Stomach (tissue), 4 donors: ENCODE measurements at regions not wholly inside any gene's neighbourhood (a gene's known extent, or its start where the extent isn't known, plus 50 kb on each side); places are given as distances from the start of the nearest gene placed in this dataset.

Experiments used
- POLR2A ChIP-seq, 4 donors: fragments of 450-650 bp; IDR thresholded peaks; one replicate each; pipeline ENCODE4 v1.6.1; 2016; ENCODE audit warnings: antibody characterized with exemption in 4 of 4, control low read depth in 2 of 4, mild to moderate bottlenecking in 1 of 4, moderate library complexity in 1 of 4
- TF ChIP-seq, protein P1 (sequence below), 7 experiments: fragments of 450-650 bp in 4 of 7; fragments of 200-600 bp in 3 of 7; sonication (generic) in 3 of 7; IDR thresholded peaks; one replicate each; pipeline ENCODE4 v1.5.1; 2016 to 2019; ENCODE audit warnings: antibody characterized with exemption in 7 of 7, control low read depth in 2 of 7, mild to moderate bottlenecking in 1 of 7

DNA sequence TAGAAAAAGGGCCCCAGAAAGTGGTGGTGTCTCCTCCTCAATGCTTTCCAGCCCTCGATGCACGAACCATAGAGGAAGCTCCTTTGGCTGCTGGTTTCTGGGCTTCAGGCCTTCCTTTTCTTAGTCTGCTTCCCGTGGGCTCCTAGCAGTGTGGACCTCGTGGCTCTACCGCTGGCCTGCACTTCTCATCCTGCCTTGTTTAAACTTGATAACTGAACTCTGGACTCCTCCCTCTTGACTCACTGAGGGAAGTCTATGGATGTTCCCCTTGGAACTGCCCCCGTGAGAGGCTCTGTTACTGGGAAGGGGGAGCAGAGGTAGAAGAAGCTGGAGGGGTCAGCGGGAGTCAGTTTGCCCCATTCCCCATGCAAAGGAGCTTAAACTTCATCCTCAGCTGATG is 75.3 kb upstream of the WDR26 start:
- TF ChIP-seq, protein P1, sequence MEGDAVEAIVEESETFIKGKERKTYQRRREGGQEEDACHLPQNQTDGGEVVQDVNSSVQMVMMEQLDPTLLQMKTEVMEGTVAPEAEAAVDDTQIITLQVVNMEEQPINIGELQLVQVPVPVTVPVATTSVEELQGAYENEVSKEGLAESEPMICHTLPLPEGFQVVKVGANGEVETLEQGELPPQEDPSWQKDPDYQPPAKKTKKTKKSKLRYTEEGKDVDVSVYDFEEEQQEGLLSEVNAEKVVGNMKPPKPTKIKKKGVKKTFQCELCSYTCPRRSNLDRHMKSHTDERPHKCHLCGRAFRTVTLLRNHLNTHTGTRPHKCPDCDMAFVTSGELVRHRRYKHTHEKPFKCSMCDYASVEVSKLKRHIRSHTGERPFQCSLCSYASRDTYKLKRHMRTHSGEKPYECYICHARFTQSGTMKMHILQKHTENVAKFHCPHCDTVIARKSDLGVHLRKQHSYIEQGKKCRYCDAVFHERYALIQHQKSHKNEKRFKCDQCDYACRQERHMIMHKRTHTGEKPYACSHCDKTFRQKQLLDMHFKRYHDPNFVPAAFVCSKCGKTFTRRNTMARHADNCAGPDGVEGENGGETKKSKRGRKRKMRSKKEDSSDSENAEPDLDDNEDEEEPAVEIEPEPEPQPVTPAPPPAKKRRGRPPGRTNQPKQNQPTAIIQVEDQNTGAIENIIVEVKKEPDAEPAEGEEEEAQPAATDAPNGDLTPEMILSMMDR (IDR thresholded peaks at IDR 0.05): no peak
- TF ChIP-seq POLR2A (IDR thresholded peaks at IDR 0.05): no peak
